Kidney (tissue), 13 donors: ENCODE measurements at regions not wholly inside any gene's neighbourhood (a gene's known extent, or its start where the extent isn't known, plus 50 kb on each side); places are given as distances from the start of the nearest gene placed in this dataset.

Experiments
- DNase-seq, 5 donors: peaks; one replicate each; pipeline ENCODE4 v3.0.0-alpha.2; 2013 to 2020
- FAIRE-seq: peaks from 2 replicates; lab custom pipeline; 2012; peaks lifted over from hg19 to GRCh38; lab: Jason Lieb, UNC
- H3K27ac ChIP-seq, 2 donors: one replicate each; pipeline ENCODE4 v1.7.0; 2013; ENCODE audit warnings: low read depth in 2 of 2, low read length in 2 of 2, inconsistent platforms in 1 of 2
- H3K27me3 ChIP-seq: one replicate; pipeline ENCODE4 v1.7.1; 2013; ENCODE audit warnings: low read length, inconsistent platforms; ENCODE audit not compliant: control insufficient read depth, insufficient read depth
- H3K36me3 ChIP-seq, 3 donors: one replicate each; pipeline versions ENCODE4 v1.7.0 to v1.7.1; 2013; ENCODE audit warnings: low read length in 3 of 3, control low read depth in 1 of 3, inconsistent platforms in 1 of 3; ENCODE audit not compliant: insufficient read depth in 3 of 3, control insufficient read depth in 2 of 3
- H3K4me1 ChIP-seq, 3 donors: one replicate each; pipeline versions ENCODE4 v1.7.0 to v1.7.1; 2013; ENCODE audit warnings: low read length in 3 of 3, inconsistent platforms in 1 of 3, low read depth in 1 of 3; ENCODE audit not compliant: control insufficient read depth in 2 of 3, insufficient read depth in 2 of 3
- H3K4me3 ChIP-seq, 3 donors: one replicate each; pipeline versions ENCODE4 v1.7.0 to v1.8.1; 2013; ENCODE audit warnings: low read length in 3 of 3, control low read depth in 1 of 3, inconsistent platforms in 1 of 3
- H3K9ac ChIP-seq, 3 donors: one replicate each; pipeline versions ENCODE4 v1.7.0 to v1.7.1; 2013; ENCODE audit warnings: low read length in 3 of 3, control low read depth in 1 of 3, inconsistent platforms in 1 of 3
- H3K9me3 ChIP-seq, 3 donors: one replicate each; pipeline versions ENCODE4 v1.7.0 to v1.7.1; 2013; ENCODE audit warnings: low read length in 3 of 3, control low read depth in 1 of 3, inconsistent platforms in 1 of 3; ENCODE audit not compliant: control insufficient read depth in 2 of 3, insufficient read depth in 1 of 3
- intact Hi-C: fragments of 100-400 bp; cut with DNase I; formaldehyde crosslinking; loops from one replicate; pipeline ENCODE4 v1.11.1; 2022
- TF ChIP-seq, protein P1 (sequence below): IDR thresholded peaks from 3 replicates; pipeline ENCODE4 v1.5.1; 2012; ENCODE audit warnings: mild to moderate bottlenecking, moderate library complexity, borderline replicate concordance; ENCODE audit not compliant: insufficient read depth; ENCODE audit errors: extremely low read depth
- donor health status: control.
- donor health status: control.
- donor health status: control.
- donor health status: control.
- donor health status: control.
- donor health status: DM: yes; HTN: yes; CAD: no.
- donor health status: Normal renal cell carcinoma (clear cell type).

DNA sequence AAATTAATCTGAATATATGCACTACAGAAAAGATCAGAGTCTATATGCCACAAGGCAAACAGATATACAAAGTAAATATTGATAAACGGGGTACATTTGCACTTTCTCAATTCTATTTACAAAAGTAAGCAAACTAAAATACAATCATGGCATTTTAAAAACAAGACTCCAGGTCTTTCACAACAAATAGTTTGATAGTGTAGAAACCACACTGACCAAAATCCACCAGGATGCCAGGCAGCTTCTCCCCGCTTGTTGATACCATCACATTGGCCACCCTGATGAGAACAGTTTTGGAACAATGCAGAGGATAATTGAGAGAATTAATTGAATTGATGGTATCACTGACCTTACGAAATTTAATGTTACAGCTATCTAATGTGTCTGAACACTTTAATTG is 190.6 kb upstream of the TMCO5A start:
- peaks cover 0 to 3% (median 0%) of the 10 kb centered on the region in 3 donors for H3K9me3 ChIP-seq
- TF ChIP-seq, protein P1, sequence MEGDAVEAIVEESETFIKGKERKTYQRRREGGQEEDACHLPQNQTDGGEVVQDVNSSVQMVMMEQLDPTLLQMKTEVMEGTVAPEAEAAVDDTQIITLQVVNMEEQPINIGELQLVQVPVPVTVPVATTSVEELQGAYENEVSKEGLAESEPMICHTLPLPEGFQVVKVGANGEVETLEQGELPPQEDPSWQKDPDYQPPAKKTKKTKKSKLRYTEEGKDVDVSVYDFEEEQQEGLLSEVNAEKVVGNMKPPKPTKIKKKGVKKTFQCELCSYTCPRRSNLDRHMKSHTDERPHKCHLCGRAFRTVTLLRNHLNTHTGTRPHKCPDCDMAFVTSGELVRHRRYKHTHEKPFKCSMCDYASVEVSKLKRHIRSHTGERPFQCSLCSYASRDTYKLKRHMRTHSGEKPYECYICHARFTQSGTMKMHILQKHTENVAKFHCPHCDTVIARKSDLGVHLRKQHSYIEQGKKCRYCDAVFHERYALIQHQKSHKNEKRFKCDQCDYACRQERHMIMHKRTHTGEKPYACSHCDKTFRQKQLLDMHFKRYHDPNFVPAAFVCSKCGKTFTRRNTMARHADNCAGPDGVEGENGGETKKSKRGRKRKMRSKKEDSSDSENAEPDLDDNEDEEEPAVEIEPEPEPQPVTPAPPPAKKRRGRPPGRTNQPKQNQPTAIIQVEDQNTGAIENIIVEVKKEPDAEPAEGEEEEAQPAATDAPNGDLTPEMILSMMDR = no peak
- no peak overlapping the region for H3K9ac ChIP-seq
- H3K27me3 ChIP-seq = no peaks in the 10 kb centered on the region
- H3K4me3 ChIP-seq = no peak overlapping the region
- no peak overlapping the region for H3K27ac ChIP-seq
- intact Hi-C loops = no loop called here
- H3K4me1 ChIP-seq = no peaks in the 10 kb centered on the region
- H3K36me3 ChIP-seq = no peaks in the 10 kb centered on the region
- FAIRE-seq (no peak), DNase-seq (no peak)

DNA sequence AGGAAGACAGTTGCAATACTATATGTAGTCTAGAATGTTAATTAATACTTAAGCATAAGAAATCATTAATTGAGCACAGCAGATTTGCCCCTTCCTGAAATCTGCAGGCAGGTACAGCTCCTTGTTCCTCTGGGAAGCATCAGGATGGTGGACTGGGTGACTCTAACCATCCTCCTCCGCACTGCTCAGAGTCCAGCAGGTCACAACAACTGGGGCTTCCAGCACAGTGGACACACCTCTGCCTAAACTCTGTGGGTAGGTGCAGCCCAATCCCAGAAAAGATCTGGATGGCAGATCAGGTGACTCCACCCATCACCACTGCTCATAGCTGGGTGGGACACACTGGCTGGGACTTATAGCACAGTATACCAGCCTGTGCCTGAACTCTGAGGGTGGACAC is 189.9 kb upstream of the TMCO5A start:
- FAIRE-seq (no peak), DNase-seq (no peak)
- TF ChIP-seq, protein P1 = no peak
- H3K9ac ChIP-seq = no peak overlapping the region
- H3K36me3 ChIP-seq = no peaks in the 10 kb centered on the region
- H3K4me1 ChIP-seq = no peaks in the 10 kb centered on the region
- H3K27ac ChIP-seq = no peak overlapping the region
- intact Hi-C loops = no loop called here
- H3K9me3 ChIP-seq = peaks cover 0 to 8% (median 0%) of the 10 kb centered on the region in 3 donors
- H3K4me3 ChIP-seq = no peak overlapping the region
- H3K27me3 ChIP-seq = no peaks in the 10 kb centered on the region

DNA sequence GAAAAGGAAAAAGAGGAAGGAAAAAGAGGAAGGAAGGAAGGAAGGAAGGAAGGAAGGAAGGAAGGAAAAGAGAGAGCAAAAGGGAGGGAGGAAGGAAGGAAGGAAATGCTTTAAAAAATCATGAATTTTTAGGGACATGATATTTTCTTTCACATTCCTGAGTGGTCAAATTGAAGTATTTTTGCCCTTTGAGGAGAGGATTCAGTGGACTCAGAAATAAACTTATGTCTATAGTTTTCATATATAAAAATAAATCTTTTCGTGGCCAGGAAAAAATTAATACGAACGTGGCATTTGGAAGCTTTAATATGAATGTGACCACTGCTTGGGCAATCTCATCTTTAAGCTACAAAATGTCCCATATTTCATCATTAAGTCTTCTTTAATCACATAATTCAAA is 183.0 kb upstream of the TMCO5A start:
- Histone ChIP-seq H3K9me3 (peaks cover 0 to 6% (median 3%) of the 10 kb centered on the region in 3 donors), H3K4me1 (no peaks in the 10 kb centered on the region), H3K36me3 (no peaks in the 10 kb centered on the region), H3K9ac (no peak overlapping the region), H3K27ac (no peak overlapping the region), H3K4me3 (no peak overlapping the region), H3K27me3 (no peaks in the 10 kb centered on the region)
- no peak for DNase-seq
- no peak for FAIRE-seq
- intact Hi-C loops = no loop called here
- TF ChIP-seq, protein P1 = no peak

DNA sequence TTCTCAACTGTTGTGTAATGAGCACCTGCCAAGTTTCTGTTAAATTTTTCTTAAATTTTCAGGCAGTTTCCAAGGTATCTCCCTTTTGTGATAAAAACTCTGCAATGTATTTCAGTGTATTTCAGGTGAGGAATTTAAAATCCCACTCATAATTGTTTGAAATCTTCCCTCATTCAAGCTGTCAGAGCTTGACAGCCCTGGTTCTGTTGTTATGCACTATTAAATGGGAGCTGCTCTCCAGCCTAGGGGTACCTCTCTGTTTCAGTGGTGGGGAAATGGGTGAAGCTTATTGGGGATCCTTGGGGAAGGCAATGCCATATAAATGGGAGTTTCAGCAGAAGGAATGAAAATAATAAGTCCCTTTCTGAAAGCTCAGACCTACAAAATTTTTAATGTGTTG is 178.0 kb upstream of the TMCO5A start:
- Histone ChIP-seq H3K9me3 (no peaks in the 10 kb centered on the region), H3K4me1 (no peaks in the 10 kb centered on the region), H3K27me3 (no peaks in the 10 kb centered on the region), H3K4me3 (no peak overlapping the region), H3K9ac (no peak overlapping the region), H3K36me3 (no peaks in the 10 kb centered on the region), H3K27ac (no peak overlapping the region)
- FAIRE-seq (no peak), DNase-seq (no peak)
- TF ChIP-seq, protein P1 = no peak
- intact Hi-C loops = no loop called here
